ENCODE measurements at regions not wholly inside any gene's neighbourhood (a gene's known extent, or its start where the extent isn't known, plus 50 kb on each side); places are given as distances from the start of the nearest gene placed in this dataset.

DNA sequence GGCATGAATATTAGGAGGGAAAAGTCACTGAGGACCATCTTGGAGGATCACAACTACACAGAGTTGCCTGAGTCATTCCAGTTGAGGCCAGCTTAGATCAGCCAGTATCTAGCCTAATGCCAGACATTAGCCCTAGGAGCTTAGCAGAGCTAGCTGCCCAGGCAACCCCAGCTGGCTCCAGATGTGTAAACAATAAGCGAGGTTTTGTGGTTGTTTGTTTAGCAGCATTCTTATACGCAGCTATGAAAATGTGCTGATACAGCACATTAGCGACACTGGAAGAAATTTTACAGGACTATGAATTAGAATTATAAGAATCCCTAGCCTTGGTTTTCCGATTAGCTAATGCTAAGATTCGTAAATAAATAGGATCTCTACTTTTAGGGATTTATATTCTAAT, 59.3 kb downstream of the BTBD3 start:
- intact Hi-C loops (cut with micrococcal nuclease), result no loop called here
- Mint-ChIP-seq H3K4me1 (ENCODE audit: low read depth) (no peaks in the 10 kb centered on the region), H3K27me3 (ENCODE audit: low read depth) (no peaks in the 10 kb centered on the region), H3K36me3 (ENCODE audit: low read depth) (no peaks in the 10 kb centered on the region), H3K9me3 (no peaks in the 10 kb centered on the region), H3K4me3 (ENCODE audit: low read depth) (no peak overlapping the region), H3K27ac (no peak overlapping the region)
- DNase-seq (ENCODE audit: low spot score), result no peak

DNA sequence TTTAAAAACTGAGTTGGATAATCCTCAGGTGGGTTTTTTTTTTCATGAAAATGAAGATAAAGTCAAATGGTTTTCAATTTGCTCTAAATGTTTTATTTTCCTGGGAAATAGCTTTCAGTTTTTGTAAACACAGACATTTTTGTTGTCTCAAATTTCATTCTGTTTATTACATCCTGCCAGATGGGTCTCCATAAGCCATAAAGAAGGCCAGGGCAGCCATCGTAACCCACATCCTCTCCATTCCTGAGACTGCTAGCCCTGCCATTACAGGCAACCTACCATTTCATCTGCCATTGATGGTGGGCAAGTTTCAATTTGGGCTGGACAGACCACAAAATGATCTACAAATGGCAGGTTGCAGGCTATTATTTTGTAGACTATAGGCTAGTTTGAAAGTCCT, 60.8 kb downstream of the BTBD3 start:
- Mint-ChIP-seq H3K4me1 (ENCODE audit: low read depth) (no peaks in the 10 kb centered on the region), H3K36me3 (ENCODE audit: low read depth) (no peaks in the 10 kb centered on the region), H3K4me3 (ENCODE audit: low read depth) (no peak overlapping the region), H3K9me3 (no peaks in the 10 kb centered on the region), H3K27ac (no peak overlapping the region), H3K27me3 (ENCODE audit: low read depth) (no peaks in the 10 kb centered on the region)
- intact Hi-C loops (cut with micrococcal nuclease), result no loop called here
- no peak for DNase-seq (ENCODE audit: low spot score)

DNA sequence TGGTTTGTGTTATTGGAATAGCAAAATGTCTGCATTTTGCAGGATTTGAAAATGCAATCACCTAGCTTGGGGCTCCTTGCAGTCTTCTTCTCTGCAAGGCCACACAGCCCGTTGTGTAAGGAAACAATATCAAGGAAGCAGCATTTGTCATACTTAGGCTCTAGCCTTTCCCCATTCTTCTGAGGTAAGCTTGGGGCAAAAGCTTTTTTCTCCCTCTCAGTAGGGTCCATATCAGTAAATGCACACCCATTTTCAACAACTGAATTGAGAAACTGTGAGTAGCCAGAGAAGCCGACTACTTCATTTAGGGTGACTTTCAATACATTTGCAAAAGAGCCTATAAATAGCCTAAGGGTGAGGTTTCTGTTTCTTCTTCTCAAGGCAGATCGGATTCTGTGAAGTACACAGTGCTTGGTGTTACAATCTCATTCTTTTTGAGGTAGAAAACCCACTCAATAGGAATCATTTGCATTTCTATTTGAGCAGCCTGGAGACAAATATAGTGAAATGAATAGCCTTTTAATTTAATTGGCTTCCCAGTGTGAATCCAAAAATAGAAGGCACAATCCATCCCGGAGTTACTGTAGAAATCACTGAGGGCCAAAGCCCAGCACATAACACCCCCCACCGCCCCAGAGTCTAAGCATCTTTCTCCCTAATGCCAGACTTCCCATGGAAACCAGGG, 61.8 kb downstream of the BTBD3 start:
- Mint-ChIP-seq H3K4me1 (ENCODE audit: low read depth) (no peaks in the 10 kb centered on the region), H3K36me3 (ENCODE audit: low read depth) (no peaks in the 10 kb centered on the region), H3K27me3 (ENCODE audit: low read depth) (no peaks in the 10 kb centered on the region), H3K27ac (no peak overlapping the region), H3K4me3 (ENCODE audit: low read depth) (no peak overlapping the region), H3K9me3 (no peaks in the 10 kb centered on the region)
- no peak for DNase-seq (ENCODE audit: low spot score)
- intact Hi-C loops (cut with micrococcal nuclease), result no loop called here

DNA sequence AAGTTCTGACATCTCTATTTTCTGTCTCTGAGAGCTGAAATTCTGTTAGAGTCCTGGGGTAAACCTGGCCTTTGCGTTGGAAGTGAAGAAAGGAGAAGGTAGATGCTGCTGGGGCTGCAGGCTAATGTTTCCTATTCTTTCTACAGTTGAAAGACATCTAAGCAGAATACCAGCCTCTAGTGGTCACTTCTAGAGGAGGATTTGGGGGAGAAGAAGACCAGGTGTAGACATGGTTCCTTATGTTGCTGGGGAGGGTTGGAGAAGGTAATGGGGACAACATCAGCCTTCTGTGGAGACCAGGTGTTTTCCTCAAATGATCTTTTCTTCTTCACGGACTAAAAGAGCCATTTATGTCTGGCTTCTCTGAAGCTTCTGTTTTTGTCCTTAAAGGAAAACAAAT, 62.6 kb downstream of the BTBD3 start:
- intact Hi-C loops (cut with micrococcal nuclease), result no loop called here
- no peak overlapping the region for H3K27ac Mint-ChIP-seq
- no peaks in the 10 kb centered on the region for H3K9me3 Mint-ChIP-seq
- H3K4me1 Mint-ChIP-seq (ENCODE audit: low read depth), result no peaks in the 10 kb centered on the region
- DNase-seq (ENCODE audit: low spot score), result no peak
- H3K36me3 Mint-ChIP-seq (ENCODE audit: low read depth), result no peaks in the 10 kb centered on the region
- H3K4me3 Mint-ChIP-seq (ENCODE audit: low read depth), result no peak overlapping the region
- H3K27me3 Mint-ChIP-seq (ENCODE audit: low read depth), result no peaks in the 10 kb centered on the region

DNA sequence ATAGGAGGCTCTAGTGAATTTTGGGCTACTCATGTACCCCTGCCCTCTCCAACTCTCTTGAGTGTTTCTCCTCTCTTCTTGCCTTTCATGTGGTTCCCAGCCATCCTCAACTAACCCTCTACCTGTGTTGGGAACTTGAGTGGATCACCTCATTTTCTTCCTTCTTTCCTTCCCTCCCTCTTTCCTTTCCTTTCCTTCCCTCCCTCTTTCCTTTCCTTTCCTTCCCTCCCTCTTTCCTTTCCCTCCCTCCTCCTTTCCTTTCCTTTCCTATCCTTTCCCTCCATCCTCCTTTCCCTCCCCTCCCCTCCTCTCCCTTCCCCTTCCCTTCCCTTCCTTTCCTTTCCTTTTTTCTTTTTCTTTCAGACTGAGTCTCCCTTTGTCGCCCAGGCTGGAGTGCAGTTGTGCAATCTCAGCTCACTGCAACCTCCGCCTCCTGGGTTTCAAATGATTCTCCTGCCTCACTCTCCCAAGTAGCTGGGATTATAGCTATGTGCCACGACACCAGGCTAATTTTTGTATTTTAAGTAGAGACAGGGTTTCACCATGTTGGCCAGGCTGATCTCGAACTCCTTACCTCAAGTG, 63.8 kb downstream of the BTBD3 start:
- Mint-ChIP-seq H3K36me3 (ENCODE audit: low read depth) (no peaks in the 10 kb centered on the region), H3K4me1 (ENCODE audit: low read depth) (no peaks in the 10 kb centered on the region), H3K4me3 (ENCODE audit: low read depth) (no peak overlapping the region), H3K27me3 (ENCODE audit: low read depth) (no peaks in the 10 kb centered on the region), H3K9me3 (no peaks in the 10 kb centered on the region), H3K27ac (no peak overlapping the region)
- no peak for DNase-seq (ENCODE audit: low spot score)
- intact Hi-C loops (cut with micrococcal nuclease), result no loop called here

DNA sequence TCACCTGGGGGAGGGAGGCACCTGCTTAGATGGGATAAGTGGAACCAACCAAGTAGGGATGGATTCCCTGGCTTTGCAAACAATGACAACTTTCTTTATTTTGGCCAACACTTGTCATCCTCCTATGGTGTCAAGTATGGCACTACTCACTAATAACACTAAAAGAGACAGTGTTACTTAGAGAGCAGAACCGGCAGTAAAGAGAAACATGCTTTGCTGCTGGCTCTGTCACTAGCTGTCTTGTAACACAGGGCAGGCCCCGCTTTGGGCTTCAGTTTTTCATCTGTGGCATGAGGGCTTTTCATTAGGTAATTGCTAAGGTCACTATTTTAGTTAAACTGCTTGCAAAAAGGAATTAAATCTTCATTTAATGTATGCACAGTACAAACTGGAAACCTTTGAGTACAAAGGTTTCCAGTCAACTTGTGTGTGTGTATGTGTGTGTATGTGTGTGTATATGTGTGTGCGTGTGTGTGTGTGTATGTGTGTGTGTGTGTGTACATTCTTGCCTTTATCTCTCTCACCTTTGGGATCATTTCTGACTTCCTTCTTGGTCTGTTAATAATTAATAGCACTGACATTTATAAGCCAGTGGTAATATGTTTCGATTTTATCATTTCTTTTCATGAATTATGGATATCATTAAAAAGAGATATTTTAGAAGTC, 64.7 kb downstream of the BTBD3 start:
- Mint-ChIP-seq H3K27ac (no peak overlapping the region), H3K4me1 (ENCODE audit: low read depth) (no peaks in the 10 kb centered on the region), H3K9me3 (no peaks in the 10 kb centered on the region), H3K27me3 (ENCODE audit: low read depth) (no peaks in the 10 kb centered on the region), H3K36me3 (ENCODE audit: low read depth) (no peaks in the 10 kb centered on the region), H3K4me3 (ENCODE audit: low read depth) (no peak overlapping the region)
- intact Hi-C loops (cut with micrococcal nuclease), result no loop called here
- no peak for DNase-seq (ENCODE audit: low spot score)

DNA sequence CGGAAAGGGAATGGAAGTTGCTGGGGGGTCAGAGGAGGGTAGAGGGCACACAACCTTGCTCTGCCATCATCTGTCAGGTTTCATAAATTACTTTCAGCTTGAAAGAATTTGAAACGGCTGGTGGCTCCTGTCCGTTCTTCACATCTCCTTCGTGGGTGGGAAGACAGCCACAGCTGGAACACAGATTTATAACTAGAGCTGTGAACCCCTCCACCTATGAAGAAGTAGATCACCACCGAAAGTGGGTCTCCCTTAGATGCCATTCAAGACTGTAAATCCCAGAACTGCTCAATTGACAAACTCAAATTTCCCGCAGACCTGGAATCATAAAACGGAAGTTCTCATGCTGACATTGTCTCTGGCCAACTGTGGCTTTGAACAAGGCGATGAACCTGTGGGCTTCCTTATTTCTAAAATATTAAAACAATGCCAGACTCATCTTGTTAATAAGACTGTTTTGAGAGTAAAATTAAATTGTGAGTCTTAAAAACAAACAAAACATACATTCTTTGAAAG, 65.3 kb downstream of the BTBD3 start:
- Mint-ChIP-seq H3K27me3 (ENCODE audit: low read depth) (no peaks in the 10 kb centered on the region), H3K9me3 (no peaks in the 10 kb centered on the region), H3K4me3 (ENCODE audit: low read depth) (no peak overlapping the region), H3K27ac (no peak overlapping the region), H3K4me1 (ENCODE audit: low read depth) (no peaks in the 10 kb centered on the region), H3K36me3 (ENCODE audit: low read depth) (no peaks in the 10 kb centered on the region)
- intact Hi-C loops (cut with micrococcal nuclease), result no loop called here
- DNase-seq (ENCODE audit: low spot score), result no peak

DNA sequence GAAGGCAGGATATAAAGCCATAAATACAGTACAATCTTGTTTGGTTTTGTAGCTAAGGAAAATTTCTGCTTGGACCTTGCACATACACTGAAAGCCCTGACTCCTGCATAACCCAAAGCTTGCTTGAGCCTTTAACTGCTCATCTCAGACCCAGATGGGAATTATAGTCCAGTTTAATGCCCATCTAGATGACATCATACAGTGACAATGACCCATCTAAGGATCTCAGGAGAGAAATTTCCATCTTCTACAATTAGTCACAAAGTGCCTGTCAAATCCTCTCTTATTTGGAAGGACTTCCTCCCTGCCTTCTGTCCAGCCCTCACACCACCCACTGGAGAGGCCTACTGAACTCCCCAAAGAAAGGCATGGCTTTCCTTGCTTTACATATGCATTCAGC, 69.3 kb downstream of the BTBD3 start:
- no peaks in the 10 kb centered on the region for H3K4me1 Mint-ChIP-seq (ENCODE audit: low read depth)
- no peak for DNase-seq (ENCODE audit: low spot score)
- no peak overlapping the region for H3K27ac Mint-ChIP-seq
- no peaks in the 10 kb centered on the region for H3K27me3 Mint-ChIP-seq (ENCODE audit: low read depth)
- intact Hi-C loops (cut with micrococcal nuclease), result no loop called here
- H3K9me3 Mint-ChIP-seq, result no peaks in the 10 kb centered on the region
- no peaks in the 10 kb centered on the region for H3K36me3 Mint-ChIP-seq (ENCODE audit: low read depth)
- no peak overlapping the region for H3K4me3 Mint-ChIP-seq (ENCODE audit: low read depth)

DNA sequence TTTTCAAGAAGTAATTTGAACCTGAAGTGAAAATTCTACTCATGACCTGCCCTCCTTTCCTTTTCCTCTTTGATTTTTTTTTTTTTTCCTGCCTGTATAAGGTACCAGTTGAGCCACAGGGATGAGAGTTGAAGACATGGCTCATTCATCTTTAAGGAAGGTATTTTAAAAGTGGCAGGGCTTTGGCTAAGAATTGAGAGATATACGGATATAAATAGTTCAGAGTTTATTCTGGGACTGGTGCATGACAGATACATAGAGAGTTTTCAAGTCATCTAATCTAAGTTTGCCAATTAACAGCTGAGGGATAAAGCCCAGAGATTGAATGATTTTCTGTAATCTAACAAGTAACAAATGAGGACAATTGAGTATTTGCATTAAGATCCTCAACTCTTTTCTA, 69.8 kb downstream of the BTBD3 start:
- Mint-ChIP-seq H3K4me1 (ENCODE audit: low read depth) (no peaks in the 10 kb centered on the region), H3K27ac (no peak overlapping the region), H3K4me3 (ENCODE audit: low read depth) (no peak overlapping the region), H3K9me3 (no peaks in the 10 kb centered on the region), H3K27me3 (ENCODE audit: low read depth) (no peaks in the 10 kb centered on the region), H3K36me3 (ENCODE audit: low read depth) (no peaks in the 10 kb centered on the region)
- intact Hi-C loops (cut with micrococcal nuclease), result no loop called here
- no peak for DNase-seq (ENCODE audit: low spot score)

DNA sequence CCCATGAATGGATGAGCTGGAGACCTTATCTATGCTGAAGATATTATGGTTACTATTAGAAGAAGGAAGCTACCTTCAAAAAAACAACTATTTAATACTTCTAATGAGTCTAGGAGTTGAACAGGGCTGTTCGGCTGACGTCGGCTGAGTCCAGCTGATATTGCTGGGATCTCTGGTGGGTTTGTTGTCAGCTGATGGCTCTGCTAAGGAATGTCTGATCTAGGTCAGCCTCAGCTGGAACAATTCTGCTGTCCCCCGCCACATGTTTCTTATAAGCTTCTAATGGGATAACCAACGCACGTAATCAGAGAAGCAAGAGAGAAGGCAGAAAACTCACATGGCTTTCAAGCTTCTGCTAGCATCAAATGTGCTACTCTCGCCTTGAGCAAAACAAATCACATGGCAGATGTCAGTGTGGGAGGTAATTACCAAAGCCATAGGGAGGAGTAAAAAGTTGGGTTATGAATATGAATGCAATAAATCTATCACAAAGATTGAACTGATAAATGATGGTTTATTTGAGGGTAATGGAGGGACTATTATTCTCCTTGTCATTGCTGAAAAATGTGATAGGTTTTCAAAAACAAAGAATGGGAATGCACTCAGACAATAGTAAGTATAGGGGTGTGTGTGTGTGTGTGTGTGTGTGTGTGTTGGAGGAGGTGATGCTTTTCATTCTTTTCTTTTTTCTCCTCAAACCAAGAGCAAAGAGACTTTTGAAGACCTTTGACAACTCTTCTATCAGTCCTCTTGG, 71.5 kb downstream of the BTBD3 start:
- DNase-seq (ENCODE audit: low spot score), result no peak
- intact Hi-C loops (cut with micrococcal nuclease), result no loop called here
- Mint-ChIP-seq H3K27ac (no peak overlapping the region), H3K36me3 (ENCODE audit: low read depth) (no peaks in the 10 kb centered on the region), H3K9me3 (no peaks in the 10 kb centered on the region), H3K4me1 (ENCODE audit: low read depth) (no peaks in the 10 kb centered on the region), H3K27me3 (ENCODE audit: low read depth) (no peaks in the 10 kb centered on the region), H3K4me3 (ENCODE audit: low read depth) (no peak overlapping the region)

DNA sequence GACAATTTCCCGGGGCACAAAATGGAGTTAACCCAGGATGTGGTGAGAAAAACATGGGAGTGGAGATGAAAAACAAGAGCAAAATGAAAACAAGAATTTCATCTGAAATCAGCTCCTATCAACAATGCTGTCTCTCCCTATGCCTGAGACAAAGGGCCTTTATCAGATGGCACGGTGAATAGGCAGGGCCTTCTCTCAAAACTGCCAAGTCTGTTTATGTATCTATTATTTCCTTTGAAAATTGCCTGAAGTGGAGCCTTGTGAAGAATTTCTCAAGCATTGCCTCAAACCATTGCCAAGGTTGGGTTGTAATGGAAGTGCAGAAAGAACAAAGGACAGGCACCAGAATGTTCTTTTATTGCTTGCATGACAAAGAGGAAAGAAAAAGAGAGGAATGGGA, 74.7 kb downstream of the BTBD3 start:
- no peaks in the 10 kb centered on the region for H3K27me3 Mint-ChIP-seq (ENCODE audit: low read depth)
- H3K4me3 Mint-ChIP-seq (ENCODE audit: low read depth), result no peak overlapping the region
- H3K4me1 Mint-ChIP-seq (ENCODE audit: low read depth), result no peaks in the 10 kb centered on the region
- intact Hi-C loops (cut with micrococcal nuclease), result no loop called here
- H3K27ac Mint-ChIP-seq, result no peak overlapping the region
- DNase-seq (ENCODE audit: low spot score), result no peak
- H3K9me3 Mint-ChIP-seq, result no peaks in the 10 kb centered on the region
- no peaks in the 10 kb centered on the region for H3K36me3 Mint-ChIP-seq (ENCODE audit: low read depth)

DNA sequence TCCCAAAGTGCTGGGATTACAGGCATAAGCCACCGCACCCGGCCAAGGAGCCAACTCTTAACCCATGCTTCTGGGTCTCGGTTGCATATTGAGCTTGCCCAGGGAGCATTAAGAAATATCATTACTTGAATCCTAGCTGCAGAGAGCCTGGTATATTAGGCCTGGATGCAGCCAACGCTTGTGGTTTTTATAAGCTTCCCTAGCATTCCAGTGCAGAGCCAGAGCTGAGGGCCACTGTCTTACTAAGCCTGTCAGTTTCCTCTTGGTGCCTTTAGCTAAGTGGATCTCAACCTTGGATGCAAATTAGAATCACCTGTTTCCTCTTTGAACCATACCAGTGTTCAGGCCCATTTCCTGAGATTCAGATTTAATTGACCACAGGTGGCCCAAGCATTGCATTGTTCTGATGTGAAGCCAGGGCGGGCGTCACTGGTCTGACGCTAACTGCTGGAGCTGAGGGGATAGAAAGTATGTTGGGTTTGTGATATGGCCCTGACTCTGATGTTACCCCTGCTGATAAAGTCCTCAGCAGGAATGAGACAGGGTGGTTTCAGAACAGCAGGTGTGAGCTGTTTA, 76.3 kb downstream of the BTBD3 start:
- no peak for DNase-seq (ENCODE audit: low spot score)
- Mint-ChIP-seq H3K4me1 (ENCODE audit: low read depth) (no peaks in the 10 kb centered on the region), H3K9me3 (no peaks in the 10 kb centered on the region), H3K27me3 (ENCODE audit: low read depth) (no peaks in the 10 kb centered on the region), H3K27ac (no peak overlapping the region), H3K36me3 (ENCODE audit: low read depth) (no peaks in the 10 kb centered on the region), H3K4me3 (ENCODE audit: low read depth) (no peak overlapping the region)
- intact Hi-C loops (cut with micrococcal nuclease), result no loop called here
